Panc1 (cell line): ENCODE measurements at regions not wholly inside any gene's neighbourhood (a gene's known extent, or its start where the extent isn't known, plus 50 kb on each side); places are given as distances from the start of the nearest gene placed in this dataset.
"Not testable (repeated sequence)": the region's sequence is repeated elsewhere in the genome, so short reads cannot be mapped to it uniquely, and the experiment has no call there.

Experiments used
- ATAC-seq: fragments of 200-7000 bp; cut with Tn5 transposase; 2 replicates; pipeline ENCODE4 v1.9.1; 2020; ENCODE audit warnings: mild to moderate bottlenecking, moderate library complexity
- BruUV-seq: library from RNA; stranded (reverse); fragments of 400-500 nt; replicated peaks from 2 replicates; lab custom pipeline; 2021; lab: Mats Ljungman, UMichigan
- CTCF ChIA-PET: fragments of 300-600 bp; sonication (Branson Sonifier 250); formaldehyde crosslinking; loops from one replicate; lab custom pipeline; 2022; ENCODE audit warnings: antibody characterized with exemption; lab: Charles Lee
- POLR2A ChIA-PET: fragments of 300-600 bp; sonication (Branson Sonifier 250); formaldehyde crosslinking; loops from one replicate; lab custom pipeline; 2022; ENCODE audit warnings: antibody characterized with exemption; lab: Charles Lee
- DNase-seq: peaks from one replicate; pipeline ENCODE4 v3.0.0-alpha.2; 2010; ENCODE audit warnings: low read depth, low spot score
- H3K27ac ChIP-seq: 2 replicates; pipeline ENCODE4 v1.5.1; 2011; ENCODE audit warnings: mild to moderate bottlenecking, low read length, inconsistent platforms
- H3K27me3 ChIP-seq: fragments of 200-500 bp; sonication (Bioruptor generic); 2 replicates; pipeline ENCODE4 v1.6.0; 2014; ENCODE audit warnings: low read length, inconsistent platforms; ENCODE audit not compliant: control insufficient read depth, insufficient read depth
- H3K36me3 ChIP-seq: fragments of 200-500 bp; sonication (Bioruptor generic); 2 replicates; pipeline ENCODE4 v1.5.1; 2014; ENCODE audit warnings: inconsistent platforms, mild to moderate bottlenecking, low read length, moderate library complexity; ENCODE audit not compliant: control insufficient read depth, insufficient read depth
- H3K4me1 ChIP-seq: 2 replicates; pipeline ENCODE4 v1.5.1; 2011; ENCODE audit warnings: inconsistent platforms, mild to moderate bottlenecking, low read length, moderate library complexity; ENCODE audit not compliant: control insufficient read depth, insufficient read depth
- H3K4me3 ChIP-seq, 2 experiments: 2 replicates each; pipeline ENCODE4 v1.5.1; 2011 to 2012; ENCODE audit warnings: low read depth in 2 of 2, low read length in 2 of 2, mild to moderate bottlenecking in 2 of 2, inconsistent platforms in 1 of 2, moderate library complexity in 1 of 2
- H3K9me3 ChIP-seq: fragments of 200-500 bp; sonication (Bioruptor generic); 2 replicates; pipeline ENCODE4 v1.5.1; 2014; ENCODE audit warnings: low read depth, mild to moderate bottlenecking, inconsistent platforms, low read length, moderate library complexity; ENCODE audit not compliant: control insufficient read depth, insufficient read depth
- POLR2AphosphoS5 ChIP-seq: IDR thresholded peaks from 2 replicates; pipeline ENCODE4 v1.6.1; 2012; ENCODE audit warnings: mild to moderate bottlenecking, low read depth, low read length, moderate library complexity
- SIN3A ChIP-seq: IDR thresholded peaks from 2 replicates; pipeline ENCODE4 v1.6.1; 2012; ENCODE audit warnings: low read depth, mild to moderate bottlenecking, low read length, moderate library complexity, borderline replicate concordance; ENCODE audit not compliant: insufficient read depth
- TCF7L2 ChIP-seq: IDR thresholded peaks from 2 replicates; pipeline ENCODE4 v1.6.1; 2011; ENCODE audit warnings: mild to moderate bottlenecking, low read depth, low read length, inconsistent platforms
- in situ Hi-C: cut with HindIII; loops from 2 replicates; pipeline ENCODE4 v1.10.0; 2016; ENCODE audit warnings: low sequenced_read_pairs, low pct_unique_long_range_greater_than_20kb
- intact Hi-C: fragments of 100-400 bp; cut with micrococcal nuclease; formaldehyde crosslinking; loops from one replicate; pipeline ENCODE4 v1.10.0; 2022; ENCODE audit not compliant: unreplicated experiment
- TF ChIP-seq, protein P1 (sequence below), 2 experiments: IDR thresholded peaks; 2 replicates each; pipeline ENCODE4 v1.6.1; 2011 to 2012; ENCODE audit warnings: low read depth in 2 of 2, control low read depth in 1 of 2, low read length in 1 of 2, mild to moderate bottlenecking in 1 of 2, moderate library complexity in 1 of 2; ENCODE audit not compliant: insufficient read depth in 1 of 2
- TF ChIP-seq, protein P2 (sequence below): fragments of 450-650 bp; IDR thresholded peaks from 2 replicates; pipeline ENCODE4 v1.5.1; 2017; ENCODE audit warnings: mild to moderate bottlenecking

DNA sequence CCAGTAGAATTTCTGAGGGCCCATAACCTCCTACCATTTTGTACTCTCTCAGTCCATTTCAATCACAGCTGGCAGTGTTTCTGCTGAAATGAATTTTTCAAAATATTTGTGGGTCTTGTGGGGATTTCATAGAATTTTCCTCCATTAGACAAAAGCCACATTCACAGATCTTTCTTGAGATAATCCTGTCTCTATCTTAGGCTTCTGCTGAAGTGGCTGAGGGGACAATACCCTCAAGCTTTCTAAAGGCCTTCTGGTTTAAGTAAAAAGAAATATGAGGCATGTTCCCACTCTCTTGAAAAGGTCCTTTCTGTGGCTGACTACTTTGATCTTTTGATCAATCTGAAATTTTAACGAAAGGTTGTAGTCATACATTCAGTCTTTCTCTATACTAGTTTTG, 1930.0 kb upstream of the AGA start:
- TF ChIP-seq, protein P1, sequence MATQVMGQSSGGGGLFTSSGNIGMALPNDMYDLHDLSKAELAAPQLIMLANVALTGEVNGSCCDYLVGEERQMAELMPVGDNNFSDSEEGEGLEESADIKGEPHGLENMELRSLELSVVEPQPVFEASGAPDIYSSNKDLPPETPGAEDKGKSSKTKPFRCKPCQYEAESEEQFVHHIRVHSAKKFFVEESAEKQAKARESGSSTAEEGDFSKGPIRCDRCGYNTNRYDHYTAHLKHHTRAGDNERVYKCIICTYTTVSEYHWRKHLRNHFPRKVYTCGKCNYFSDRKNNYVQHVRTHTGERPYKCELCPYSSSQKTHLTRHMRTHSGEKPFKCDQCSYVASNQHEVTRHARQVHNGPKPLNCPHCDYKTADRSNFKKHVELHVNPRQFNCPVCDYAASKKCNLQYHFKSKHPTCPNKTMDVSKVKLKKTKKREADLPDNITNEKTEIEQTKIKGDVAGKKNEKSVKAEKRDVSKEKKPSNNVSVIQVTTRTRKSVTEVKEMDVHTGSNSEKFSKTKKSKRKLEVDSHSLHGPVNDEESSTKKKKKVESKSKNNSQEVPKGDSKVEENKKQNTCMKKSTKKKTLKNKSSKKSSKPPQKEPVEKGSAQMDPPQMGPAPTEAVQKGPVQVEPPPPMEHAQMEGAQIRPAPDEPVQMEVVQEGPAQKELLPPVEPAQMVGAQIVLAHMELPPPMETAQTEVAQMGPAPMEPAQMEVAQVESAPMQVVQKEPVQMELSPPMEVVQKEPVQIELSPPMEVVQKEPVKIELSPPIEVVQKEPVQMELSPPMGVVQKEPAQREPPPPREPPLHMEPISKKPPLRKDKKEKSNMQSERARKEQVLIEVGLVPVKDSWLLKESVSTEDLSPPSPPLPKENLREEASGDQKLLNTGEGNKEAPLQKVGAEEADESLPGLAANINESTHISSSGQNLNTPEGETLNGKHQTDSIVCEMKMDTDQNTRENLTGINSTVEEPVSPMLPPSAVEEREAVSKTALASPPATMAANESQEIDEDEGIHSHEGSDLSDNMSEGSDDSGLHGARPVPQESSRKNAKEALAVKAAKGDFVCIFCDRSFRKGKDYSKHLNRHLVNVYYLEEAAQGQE (IDR thresholded peaks at IDR 0.05; ENCODE audit: insufficient read depth in 1 of 2, low read depth in 2 of 2, low read length in 1 of 2), result no peak
- TF ChIP-seq, protein P2, sequence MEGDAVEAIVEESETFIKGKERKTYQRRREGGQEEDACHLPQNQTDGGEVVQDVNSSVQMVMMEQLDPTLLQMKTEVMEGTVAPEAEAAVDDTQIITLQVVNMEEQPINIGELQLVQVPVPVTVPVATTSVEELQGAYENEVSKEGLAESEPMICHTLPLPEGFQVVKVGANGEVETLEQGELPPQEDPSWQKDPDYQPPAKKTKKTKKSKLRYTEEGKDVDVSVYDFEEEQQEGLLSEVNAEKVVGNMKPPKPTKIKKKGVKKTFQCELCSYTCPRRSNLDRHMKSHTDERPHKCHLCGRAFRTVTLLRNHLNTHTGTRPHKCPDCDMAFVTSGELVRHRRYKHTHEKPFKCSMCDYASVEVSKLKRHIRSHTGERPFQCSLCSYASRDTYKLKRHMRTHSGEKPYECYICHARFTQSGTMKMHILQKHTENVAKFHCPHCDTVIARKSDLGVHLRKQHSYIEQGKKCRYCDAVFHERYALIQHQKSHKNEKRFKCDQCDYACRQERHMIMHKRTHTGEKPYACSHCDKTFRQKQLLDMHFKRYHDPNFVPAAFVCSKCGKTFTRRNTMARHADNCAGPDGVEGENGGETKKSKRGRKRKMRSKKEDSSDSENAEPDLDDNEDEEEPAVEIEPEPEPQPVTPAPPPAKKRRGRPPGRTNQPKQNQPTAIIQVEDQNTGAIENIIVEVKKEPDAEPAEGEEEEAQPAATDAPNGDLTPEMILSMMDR, result no peak
- TF ChIP-seq SIN3A (no peak), TCF7L2 (no peak), POLR2AphosphoS5 (no peak)
- in situ Hi-C loops (no loop called here), intact Hi-C loops (no loop called here)
- DNase-seq (no peak), ATAC-seq (no peak)
- H3K4me1 ChIP-seq, result no peaks in the 10 kb centered on the region
- H3K27me3 ChIP-seq, result no peaks in the 10 kb centered on the region
- H3K27ac ChIP-seq, result no peak overlapping the region
- H3K4me3 ChIP-seq, result no peak overlapping the region
- no TSS peak for BruUV-seq
- CTCF ChIA-PET, result no interaction called here
- POLR2A ChIA-PET, result no interaction called here
- H3K9me3 ChIP-seq, result no peaks in the 10 kb centered on the region
- no peaks in the 10 kb centered on the region for H3K36me3 ChIP-seq

DNA sequence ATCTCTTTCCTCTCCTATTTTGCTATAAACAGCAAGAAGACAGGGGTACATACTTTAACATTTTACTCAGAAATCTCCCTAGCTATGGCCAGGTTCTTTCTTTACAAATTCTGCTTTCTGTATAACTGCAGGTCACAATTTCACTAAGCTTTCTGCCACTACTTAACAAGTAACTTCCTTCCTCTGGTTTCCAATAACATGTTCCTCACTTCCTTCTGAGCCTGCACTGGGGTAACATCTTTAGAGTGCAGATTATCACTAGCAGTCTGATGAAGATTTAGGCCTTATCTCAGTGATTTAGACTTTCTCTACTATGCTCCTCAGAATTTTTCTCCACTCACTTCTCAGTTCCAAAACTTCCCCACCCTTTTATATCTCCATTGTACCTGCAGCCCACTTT, 1930.5 kb upstream of the AGA start:
- in situ Hi-C loops, result no loop called here
- Histone ChIP-seq H3K36me3 (no peaks in the 10 kb centered on the region), H3K4me1 (no peaks in the 10 kb centered on the region), H3K27ac (no peak overlapping the region), H3K9me3 (no peaks in the 10 kb centered on the region), H3K4me3 (no peak overlapping the region), H3K27me3 (no peaks in the 10 kb centered on the region)
- intact Hi-C loops, result no loop called here
- POLR2A ChIA-PET, result no interaction called here
- TF ChIP-seq POLR2AphosphoS5, result no peak
- no peak for TF ChIP-seq TCF7L2
- TF ChIP-seq, protein P1 (IDR thresholded peaks at IDR 0.05; ENCODE audit: insufficient read depth in 1 of 2, low read depth in 2 of 2, low read length in 1 of 2), result no peak
- TF ChIP-seq, protein P2, result no peak
- no peak for TF ChIP-seq SIN3A
- no peak for ATAC-seq
- no TSS peak for BruUV-seq
- no peak for DNase-seq
- CTCF ChIA-PET, result no interaction called here

DNA sequence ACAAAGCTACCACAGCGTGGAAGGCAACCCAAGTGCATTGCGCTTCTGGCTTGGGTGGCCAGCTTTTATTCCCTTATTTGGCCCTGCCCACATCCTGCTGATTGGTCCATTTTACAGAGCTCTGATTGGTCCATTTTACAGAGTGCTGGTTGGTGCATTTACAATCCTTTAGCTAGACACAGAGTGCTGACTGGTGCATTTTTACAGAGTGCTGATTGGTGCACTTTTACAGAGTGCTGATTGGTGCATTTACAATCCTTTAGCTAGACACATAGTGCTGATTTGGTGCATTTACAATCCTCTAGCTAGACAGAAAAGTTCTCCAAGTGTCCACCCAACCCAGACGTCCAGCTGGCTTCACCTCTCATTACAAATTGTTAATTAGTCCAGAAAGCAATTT, 1936.6 kb upstream of the AGA start:
- BruUV-seq, H3K27ac ChIP-seq, CTCF ChIA-PET, H3K27me3 ChIP-seq, POLR2A ChIA-PET, DNase-seq, H3K4me1 ChIP-seq, H3K9me3 ChIP-seq, H3K4me3 ChIP-seq, ATAC-seq, in situ Hi-C loops, intact Hi-C loops, H3K36me3 ChIP-seq: not testable (repeated sequence)
